Neural progenitor cell (in vitro differentiated cells): ENCODE measurements at regions not wholly inside any gene's neighbourhood (a gene's known extent, or its start where the extent isn't known, plus 50 kb on each side); places are given as distances from the start of the nearest gene placed in this dataset.
"Not testable (repeated sequence)": the region's sequence is repeated elsewhere in the genome, so short reads cannot be mapped to it uniquely, and the experiment has no call there.

Experiments used
- EZH2 ChIP-seq: fragments of 200-600 bp; sonication (generic); IDR thresholded peaks from 2 replicates; pipeline ENCODE4 v1.6.1; 2017; ENCODE audit warnings: antibody characterized with exemption, mild to moderate bottlenecking, moderate library complexity
- EZH2phosphoT487 ChIP-seq: fragments of 200-600 bp; sonication (generic); IDR thresholded peaks from 2 replicates; pipeline ENCODE4 v1.6.1; 2017; ENCODE audit warnings: antibody characterized with exemption
- TF ChIP-seq, protein P1 (sequence below): fragments of 200-600 bp; sonication (generic); IDR thresholded peaks from 2 replicates; pipeline ENCODE4 v1.5.1; 2017; ENCODE audit warnings: antibody characterized with exemption, mild to moderate bottlenecking

DNA sequence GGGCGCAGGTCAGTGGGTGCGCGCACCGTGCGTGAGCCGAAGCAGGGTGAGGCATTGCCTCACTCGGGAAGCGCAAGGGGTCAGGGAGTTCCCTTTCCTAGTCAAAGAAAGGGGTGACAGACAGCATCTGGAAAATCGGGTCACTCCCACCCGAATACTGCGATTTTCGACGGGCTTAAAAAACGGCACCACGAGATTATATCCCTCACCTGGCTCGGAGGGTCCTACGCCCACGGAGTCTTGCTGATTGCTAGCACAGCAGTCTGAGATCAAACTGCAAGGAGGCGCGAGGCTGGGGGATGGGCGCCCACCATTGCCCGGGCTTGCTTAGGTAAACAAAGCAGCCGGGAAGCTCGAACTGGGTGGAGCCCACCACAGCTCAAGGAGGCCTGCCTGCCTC, 70.8 kb upstream of the LRRTM4 start:
- not testable (repeated sequence) for TF ChIP-seq EZH2phosphoT487, EZH2
- TF ChIP-seq, protein P1, sequence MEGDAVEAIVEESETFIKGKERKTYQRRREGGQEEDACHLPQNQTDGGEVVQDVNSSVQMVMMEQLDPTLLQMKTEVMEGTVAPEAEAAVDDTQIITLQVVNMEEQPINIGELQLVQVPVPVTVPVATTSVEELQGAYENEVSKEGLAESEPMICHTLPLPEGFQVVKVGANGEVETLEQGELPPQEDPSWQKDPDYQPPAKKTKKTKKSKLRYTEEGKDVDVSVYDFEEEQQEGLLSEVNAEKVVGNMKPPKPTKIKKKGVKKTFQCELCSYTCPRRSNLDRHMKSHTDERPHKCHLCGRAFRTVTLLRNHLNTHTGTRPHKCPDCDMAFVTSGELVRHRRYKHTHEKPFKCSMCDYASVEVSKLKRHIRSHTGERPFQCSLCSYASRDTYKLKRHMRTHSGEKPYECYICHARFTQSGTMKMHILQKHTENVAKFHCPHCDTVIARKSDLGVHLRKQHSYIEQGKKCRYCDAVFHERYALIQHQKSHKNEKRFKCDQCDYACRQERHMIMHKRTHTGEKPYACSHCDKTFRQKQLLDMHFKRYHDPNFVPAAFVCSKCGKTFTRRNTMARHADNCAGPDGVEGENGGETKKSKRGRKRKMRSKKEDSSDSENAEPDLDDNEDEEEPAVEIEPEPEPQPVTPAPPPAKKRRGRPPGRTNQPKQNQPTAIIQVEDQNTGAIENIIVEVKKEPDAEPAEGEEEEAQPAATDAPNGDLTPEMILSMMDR = not testable (repeated sequence)
